ENCODE measurements at regions not wholly inside any gene's neighbourhood (a gene's known extent, or its start where the extent isn't known, plus 50 kb on each side); places are given as distances from the start of the nearest gene placed in this dataset.

- no peak for TF ChIP-seq CTCF (IDR thresholded peaks at IDR 0.05)
- no peak for TF ChIP-seq POLR2AphosphoS5 (IDR thresholded peaks at IDR 0.05)
These were observed 218.5 kb downstream of the C9orf50 start for GRCh38 chr9:129402371-129402739.
